ENCODE measurements at regions not wholly inside any gene's neighbourhood (a gene's known extent, or its start where the extent isn't known, plus 50 kb on each side); places are given as distances from the start of the nearest gene placed in this dataset.
"Not testable (repeated sequence)": the region's sequence is repeated elsewhere in the genome, so short reads cannot be mapped to it uniquely, and the experiment has no call there.

- DNase-seq; ATAC-seq; intact Hi-C loops (cut with DNase I, micrococcal nuclease): not testable (repeated sequence)
These were observed 194.8 kb downstream of the TNFSF18 start for GRCh38 chr1:172855983-172856382.

GRCh38 chr1:172863031-172863430 lies 187.7 kb downstream of the TNFSF18 start:
- no peak for ATAC-seq
- no peak for DNase-seq
- intact Hi-C loops (cut with DNase I, micrococcal nuclease) = no loop called here

- intact Hi-C loops (cut with DNase I, micrococcal nuclease) = no loop called here
- DNase-seq (no peak), ATAC-seq (no peak)
These were observed 183.4 kb downstream of the TNFSF18 start for GRCh38 chr1:172867216-172867818.

- DNase-seq (no peak), ATAC-seq (peak; percentile 94)
- intact Hi-C loops (cut with DNase I, micrococcal nuclease) = no loop called here
These were observed 179.7 kb downstream of the TNFSF18 start for GRCh38 chr1:172870901-172871606.

- ATAC-seq (no peak), DNase-seq (no peak)
- intact Hi-C loops (cut with DNase I, micrococcal nuclease) = no loop called here
These were observed 175.8 kb downstream of the TNFSF18 start for GRCh38 chr1:172874950-172875349.

GRCh38 chr1:172875892-172876291 lies 174.8 kb downstream of the TNFSF18 start:
- DNase-seq (no peak), ATAC-seq (no peak)
- intact Hi-C loops (cut with DNase I, micrococcal nuclease) = no loop called here

- intact Hi-C loops (cut with DNase I, micrococcal nuclease) = no loop called here
- no peak for ATAC-seq
- DNase-seq = no peak
These were observed 168.4 kb downstream of the TNFSF18 start for GRCh38 chr1:172882385-172882784.

GRCh38 chr1:172882791-172883386 lies 167.9 kb downstream of the TNFSF18 start:
- DNase-seq = no peak
- intact Hi-C loops (cut with DNase I, micrococcal nuclease) = no loop called here

GRCh38 chr1:172883387-172883791 lies 167.4 kb downstream of the TNFSF18 start:
- ATAC-seq = no peak
- intact Hi-C loops (cut with DNase I, micrococcal nuclease) = no loop called here
- no peak for DNase-seq

More at GRCh38 chr1:172882791-172883386, 167.9 kb downstream of the TNFSF18 start:
- ATAC-seq = no peak

- DNase-seq = no peak
- intact Hi-C loops (cut with DNase I, micrococcal nuclease) = no loop called here
- no peak for ATAC-seq
These were observed 166.9 kb downstream of the TNFSF18 start for GRCh38 chr1:172883844-172884243.

GRCh38 chr1:172885411-172885810 lies 165.3 kb downstream of the TNFSF18 start:
- ATAC-seq = no peak
- intact Hi-C loops (cut with DNase I, micrococcal nuclease) = no loop called here
- no peak for DNase-seq

- ATAC-seq = no peak
- DNase-seq = no peak
- intact Hi-C loops (cut with DNase I, micrococcal nuclease) = no loop called here
These were observed 164.8 kb downstream of the TNFSF18 start for GRCh38 chr1:172885971-172886370.

GRCh38 chr1:172887162-172887561 lies 163.6 kb downstream of the TNFSF18 start:
- intact Hi-C loops (cut with DNase I, micrococcal nuclease) = no loop called here
- ATAC-seq (peak; percentile 44), DNase-seq (no peak)

GRCh38 chr1:172893146-172893841 lies 157.4 kb downstream of the TNFSF18 start:
- DNase-seq (no peak), ATAC-seq (no peak)
- intact Hi-C loops (cut with DNase I, micrococcal nuclease) = no loop called here

- intact Hi-C loops (cut with DNase I, micrococcal nuclease) = no loop called here
- ATAC-seq (no peak), DNase-seq (no peak)
These were observed 156.2 kb downstream of the TNFSF18 start for GRCh38 chr1:172894349-172895049.

GRCh38 chr1:172895050-172895460 lies 155.7 kb downstream of the TNFSF18 start:
- ATAC-seq (no peak), DNase-seq (no peak)
- intact Hi-C loops (cut with DNase I, micrococcal nuclease) = no loop called here

GRCh38 chr1:172895761-172896160 lies 155.0 kb downstream of the TNFSF18 start:
- DNase-seq = no peak
- intact Hi-C loops (cut with DNase I, micrococcal nuclease) = no loop called here
- ATAC-seq = no peak

GRCh38 chr1:172897738-172898137 lies 153.0 kb downstream of the TNFSF18 start:
- intact Hi-C loops (cut with DNase I, micrococcal nuclease) = no loop called here
- DNase-seq = no peak
- ATAC-seq = no peak

- DNase-seq (no peak), ATAC-seq (no peak)
- intact Hi-C loops (cut with DNase I, micrococcal nuclease) = no loop called here
These were observed 151.9 kb downstream of the TNFSF18 start for GRCh38 chr1:172898866-172899265.
